SH-SY5Y (cell line): ENCODE measurements at regions not wholly inside any gene's neighbourhood (a gene's known extent, or its start where the extent isn't known, plus 50 kb on each side); places are given as distances from the start of the nearest gene placed in this dataset.

Source experiments
- GATA2 ChIP-seq: IDR thresholded peaks from 2 replicates; pipeline ENCODE4 v1.6.1; 2011; ENCODE audit warnings: mild to moderate bottlenecking, low read depth, low read length
- GATA3 ChIP-seq: IDR thresholded peaks from 2 replicates; pipeline ENCODE4 v1.6.1; 2011; ENCODE audit warnings: low read depth, mild to moderate bottlenecking, low read length, moderate library complexity

DNA sequence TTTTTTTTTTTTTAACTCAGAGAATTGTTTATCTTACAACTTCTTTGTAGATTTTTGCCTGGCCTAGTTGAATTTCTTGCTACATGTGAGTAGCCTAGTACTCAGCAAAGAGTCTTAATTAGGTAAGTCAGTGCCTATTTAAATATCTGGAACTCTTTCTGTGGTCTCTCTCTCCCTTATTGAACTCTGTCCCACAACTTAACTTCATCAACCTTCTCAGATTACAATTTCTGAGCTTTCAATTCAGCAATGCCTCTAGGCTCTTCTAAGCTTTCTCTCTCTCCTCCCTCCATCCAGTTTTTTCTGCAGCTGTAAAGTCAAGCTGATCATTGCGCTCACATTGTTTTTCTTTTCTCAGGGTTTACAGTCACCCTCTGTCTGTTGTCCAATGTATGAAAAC lies 517.6 kb upstream of the ROBO1 start:
- no peak for TF ChIP-seq GATA3
- no peak for TF ChIP-seq GATA2
